Liver (tissue), 3 donors: ENCODE measurements at regions not wholly inside any gene's neighbourhood (a gene's known extent, or its start where the extent isn't known, plus 50 kb on each side); places are given as distances from the start of the nearest gene placed in this dataset.

Experiments used
- CTCF ChIP-seq: fragments of 150-350 bp; IDR thresholded peaks from 2 replicates; pipeline ENCODE4 v1.5.1; 2017; ENCODE audit warnings: improper control_type of control experiment, low read depth, low read length; ENCODE audit not compliant: missing input control
- EGR1 ChIP-seq, 2 donors: IDR thresholded peaks; 2 replicates each; pipeline ENCODE4 v1.6.1; 2016 to 2018; ENCODE audit warnings: antibody characterized with exemption in 2 of 2, low read depth in 2 of 2
- GABPA ChIP-seq, 2 donors: IDR thresholded peaks in 1 of 2; conservative IDR thresholded peaks in 1 of 2; 2 replicates each; pipeline ENCODE4 v1.6.1; 2016; ENCODE audit warnings: antibody characterized with exemption in 2 of 2, mild to moderate bottlenecking in 1 of 2, moderate library complexity in 1 of 2
- JUND ChIP-seq, 2 donors: IDR thresholded peaks; 2 replicates each; pipeline ENCODE4 v1.6.1; 2016; ENCODE audit warnings: antibody characterized with exemption in 2 of 2
- TF ChIP-seq, protein P1 (sequence below): IDR thresholded peaks from 2 replicates; pipeline ENCODE4 v1.6.1; 2016; ENCODE audit warnings: antibody characterized with exemption
- donor health status: healthy.
- donor health status: healthy.

DNA sequence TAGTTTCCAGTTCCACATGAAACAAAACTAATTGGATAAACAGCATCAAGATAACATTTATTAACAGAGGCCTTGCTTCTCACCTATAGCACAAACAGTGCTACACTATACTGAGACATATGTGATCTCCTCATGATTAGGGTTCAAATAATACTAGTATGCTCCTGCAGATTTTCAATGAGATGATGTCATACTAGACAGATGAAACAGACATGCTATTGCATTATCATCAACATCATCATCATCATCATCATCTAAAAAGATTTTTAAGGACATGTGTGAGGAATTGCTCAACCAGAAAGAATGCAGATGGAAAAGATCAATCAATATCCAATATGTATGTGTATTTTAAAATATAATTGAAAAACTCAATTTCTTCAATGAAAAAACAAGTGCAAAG, 932.3 kb downstream of the METTL15 start:
- TF ChIP-seq GABPA (IDR thresholded peaks at IDR 0.05 in 1 of 2, conservative IDR thresholded peaks at IDR 0.05 in 1 of 2) (no peak), CTCF (no peak), JUND (IDR thresholded peaks at IDR 0.05) (no peak), EGR1 (IDR thresholded peaks at IDR 0.05; ENCODE audit: low read depth in 2 of 2) (no peak)
- TF ChIP-seq, protein P1, sequence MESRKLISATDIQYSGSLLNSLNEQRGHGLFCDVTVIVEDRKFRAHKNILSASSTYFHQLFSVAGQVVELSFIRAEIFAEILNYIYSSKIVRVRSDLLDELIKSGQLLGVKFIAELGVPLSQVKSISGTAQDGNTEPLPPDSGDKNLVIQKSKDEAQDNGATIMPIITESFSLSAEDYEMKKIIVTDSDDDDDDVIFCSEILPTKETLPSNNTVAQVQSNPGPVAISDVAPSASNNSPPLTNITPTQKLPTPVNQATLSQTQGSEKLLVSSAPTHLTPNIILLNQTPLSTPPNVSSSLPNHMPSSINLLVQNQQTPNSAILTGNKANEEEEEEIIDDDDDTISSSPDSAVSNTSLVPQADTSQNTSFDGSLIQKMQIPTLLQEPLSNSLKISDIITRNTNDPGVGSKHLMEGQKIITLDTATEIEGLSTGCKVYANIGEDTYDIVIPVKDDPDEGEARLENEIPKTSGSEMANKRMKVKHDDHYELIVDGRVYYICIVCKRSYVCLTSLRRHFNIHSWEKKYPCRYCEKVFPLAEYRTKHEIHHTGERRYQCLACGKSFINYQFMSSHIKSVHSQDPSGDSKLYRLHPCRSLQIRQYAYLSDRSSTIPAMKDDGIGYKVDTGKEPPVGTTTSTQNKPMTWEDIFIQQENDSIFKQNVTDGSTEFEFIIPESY, result no peak
